Left hindlimb (tissue), 1 donor: ENCODE measurements at regions not wholly inside any gene's neighbourhood (a gene's known extent, or its start where the extent isn't known, plus 50 kb on each side); places are given as distances from the start of the nearest gene placed in this dataset.

Experiments used
- DNase-seq: peaks from one replicate; pipeline ENCODE4 v3.0.0-alpha.2; 2018

DNA sequence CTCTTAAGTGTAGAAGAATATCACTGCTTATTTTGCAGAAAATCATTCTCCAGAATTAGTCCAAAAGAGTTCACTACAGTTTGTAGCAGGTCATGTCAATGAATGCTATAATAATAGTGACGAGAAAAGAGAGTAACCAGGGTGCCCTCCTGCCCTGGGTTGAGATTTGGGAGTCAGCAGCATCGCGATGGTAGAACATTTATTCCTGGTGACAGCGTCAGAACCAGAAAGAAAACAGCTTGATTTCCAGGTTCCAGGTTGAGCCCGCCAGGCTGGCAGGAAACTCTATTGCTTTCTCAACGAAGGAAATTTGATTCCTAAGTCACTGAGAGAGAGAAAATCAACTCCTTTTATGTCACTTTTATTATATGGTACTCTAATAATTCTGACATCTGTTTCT, 550.3 kb downstream of the QKI start:
- no peak for DNase-seq

DNA sequence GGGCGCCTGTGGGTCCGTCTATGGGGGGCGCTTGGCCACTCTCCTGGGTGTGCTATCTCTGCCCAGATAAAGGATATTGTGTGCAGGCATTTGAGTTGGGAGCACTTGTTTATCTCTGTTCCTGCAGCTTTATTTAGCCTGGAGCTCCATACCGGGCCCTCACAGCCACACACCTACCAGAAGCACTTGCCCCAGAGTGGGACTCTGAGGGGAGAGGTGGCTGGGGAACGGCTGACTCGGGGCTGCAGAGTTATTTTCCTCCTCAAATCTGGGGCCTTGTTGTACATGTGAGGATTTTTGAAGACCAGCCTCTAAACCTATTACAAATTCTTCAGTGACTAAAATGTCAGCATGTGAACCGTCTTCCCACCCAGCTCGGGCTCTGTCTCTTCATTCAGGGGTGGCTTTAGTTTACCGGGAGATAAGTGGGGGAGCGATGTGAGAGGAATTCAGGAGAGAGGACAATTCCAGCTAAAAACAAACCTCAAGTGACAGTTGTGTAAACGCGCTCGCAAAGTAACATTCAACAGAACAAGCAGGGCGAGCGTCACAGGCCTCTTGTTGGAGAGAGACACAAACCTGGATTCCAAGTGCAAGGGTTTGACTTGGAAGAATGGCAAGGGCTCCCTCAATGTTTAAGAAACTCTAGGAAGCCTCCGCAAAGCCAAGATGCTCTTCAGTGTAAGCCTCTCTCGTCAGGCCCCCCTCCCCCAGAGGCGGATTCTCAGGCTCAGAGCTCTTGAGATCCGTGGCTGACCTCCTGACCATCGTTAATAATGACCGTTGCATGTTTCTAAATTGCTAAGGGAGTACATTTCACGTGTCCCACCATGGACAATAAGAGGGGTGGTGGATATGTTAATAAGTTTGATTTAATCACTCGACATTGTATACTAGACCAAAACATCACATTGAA, 548.9 kb downstream of the QKI start:
- DNase-seq, result no peak

DNA sequence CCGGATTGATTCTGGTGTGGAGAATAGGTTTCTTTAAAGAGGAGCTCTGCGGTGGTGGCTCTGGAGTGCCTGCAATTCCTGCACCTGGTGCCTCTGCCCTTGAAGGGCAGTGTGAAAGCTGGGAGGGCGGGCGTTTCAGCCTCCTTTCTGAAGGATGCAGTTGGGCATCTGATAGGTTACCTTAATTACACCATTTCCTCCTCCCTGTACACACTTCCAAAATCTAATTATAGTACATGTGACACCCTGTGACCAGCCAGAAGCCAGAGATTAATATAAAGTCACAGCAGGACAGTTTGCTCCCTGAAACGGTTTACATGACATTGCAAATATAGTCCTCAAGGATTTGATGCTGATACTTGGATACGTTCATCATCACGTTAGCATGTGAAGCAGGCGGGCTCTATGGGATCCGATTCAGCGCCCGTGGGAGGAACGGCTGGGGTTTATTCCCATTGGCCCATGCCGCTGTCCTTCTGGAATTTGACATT, 548.2 kb downstream of the QKI start:
- DNase-seq, result no peak

DNA sequence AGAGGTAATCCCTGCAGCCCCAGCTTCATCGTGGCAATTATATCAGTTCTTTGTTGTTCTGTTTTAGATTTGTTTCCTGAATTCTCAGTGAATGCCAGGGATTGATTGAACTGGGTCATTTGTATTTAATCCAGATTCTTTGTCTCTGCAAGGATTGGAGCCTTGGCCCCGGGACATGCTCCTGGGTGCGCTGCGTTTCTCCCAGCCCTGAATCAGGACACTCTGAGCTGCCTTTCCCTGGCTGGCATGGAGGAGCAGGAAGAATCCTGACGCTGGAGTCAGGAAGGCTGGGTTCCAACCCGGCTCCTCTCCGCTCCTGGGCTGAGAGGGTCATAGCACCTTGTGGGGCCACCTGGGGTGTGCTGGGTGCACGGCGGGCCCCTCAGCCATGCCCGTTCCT, 545.6 kb downstream of the QKI start:
- DNase-seq, result no peak

DNA sequence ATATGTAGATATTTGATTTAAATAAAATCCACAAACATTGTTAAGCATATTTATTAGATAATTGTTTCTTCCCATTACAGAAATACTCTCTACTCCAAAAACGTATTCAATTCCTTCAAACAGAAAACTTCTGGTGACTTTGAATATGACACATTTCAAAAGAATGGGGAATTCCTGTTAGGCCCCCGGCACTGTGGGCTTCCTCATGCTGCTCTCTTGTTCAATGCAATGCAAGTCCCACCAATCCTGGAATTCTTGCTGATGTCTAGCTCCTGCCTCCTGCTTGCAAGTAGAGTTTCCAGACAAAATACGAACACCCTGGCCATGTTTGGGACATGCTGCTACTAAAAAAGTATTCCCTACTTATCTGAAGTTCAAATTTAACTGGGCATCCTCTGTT, 544.1 kb downstream of the QKI start:
- DNase-seq, result no peak

DNA sequence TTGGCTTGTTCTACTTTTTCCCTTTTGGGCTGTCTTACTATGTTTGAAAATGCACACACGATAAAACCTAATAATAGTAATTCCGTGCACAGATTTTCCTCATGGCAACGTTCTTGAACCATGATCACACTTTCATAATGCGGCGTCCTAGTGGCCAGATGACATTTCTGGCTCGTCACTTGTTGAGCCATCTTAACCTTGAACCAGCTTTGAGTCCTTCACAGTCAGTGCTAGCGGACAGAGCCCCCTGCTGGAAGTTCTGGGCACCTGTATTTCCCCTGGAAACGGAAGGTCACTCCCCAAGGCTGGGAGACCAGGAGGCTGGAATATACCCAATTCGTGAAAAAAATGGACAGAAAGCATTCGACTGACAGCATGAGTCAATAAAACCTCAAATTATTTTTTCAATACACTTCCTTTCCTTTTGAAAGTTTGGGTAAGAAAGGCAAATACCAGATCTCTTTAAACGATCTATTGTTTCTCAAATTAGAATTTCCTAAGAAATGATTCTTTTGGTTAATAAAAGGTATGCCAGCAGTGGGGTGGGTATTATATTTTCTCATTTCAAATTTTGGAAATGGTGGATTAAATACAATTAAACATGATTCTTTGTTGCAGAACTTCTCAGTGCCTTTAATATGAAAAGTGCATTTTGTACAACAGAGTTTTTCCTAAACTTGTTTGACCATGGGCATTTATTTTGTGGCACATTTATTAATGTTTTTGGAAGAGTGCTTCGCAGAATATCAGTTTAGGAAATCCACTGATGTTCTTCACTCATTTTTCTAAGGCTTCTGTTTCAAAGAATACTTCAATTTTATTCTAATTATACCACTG, 542.3 kb downstream of the QKI start:
- peak; percentile 74 for DNase-seq

DNA sequence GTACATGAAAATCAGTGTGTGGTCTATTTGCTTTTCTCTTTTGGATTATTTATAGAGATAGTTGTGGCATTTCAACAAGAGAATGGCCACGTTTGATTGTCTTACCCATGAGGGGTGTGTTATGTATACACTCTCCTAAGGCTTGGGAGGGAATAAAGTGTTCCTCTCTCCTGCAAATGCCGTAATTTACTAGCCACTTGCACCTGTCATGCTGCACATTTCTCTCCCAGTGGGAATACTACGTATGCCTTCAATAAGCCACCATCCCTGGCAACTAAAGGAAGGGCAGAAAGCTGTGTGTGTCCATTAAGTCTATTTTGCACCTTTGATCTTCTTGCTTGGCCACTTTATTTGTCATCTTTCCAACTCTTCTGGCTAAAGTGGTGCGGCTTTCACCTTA, 541.2 kb downstream of the QKI start:
- no peak for DNase-seq

DNA sequence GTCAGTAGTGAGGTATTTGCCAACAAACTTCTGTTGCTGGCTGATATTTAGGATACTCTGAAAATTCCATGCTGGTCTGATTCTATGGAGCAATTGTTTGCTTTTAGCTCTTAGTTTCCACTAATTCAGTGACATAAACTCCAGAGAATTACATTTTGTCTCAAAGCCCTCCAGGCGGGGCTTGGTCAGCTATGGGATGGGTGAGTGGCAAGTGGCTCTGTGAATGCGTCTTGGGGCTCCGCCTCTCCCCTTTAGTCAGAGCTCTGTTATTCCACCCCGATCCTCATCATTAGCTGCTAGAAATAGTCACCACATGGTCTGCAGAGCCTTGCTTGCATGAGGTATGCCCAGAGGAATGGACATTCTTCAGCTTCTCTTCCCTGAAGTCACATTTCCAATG, 540.6 kb downstream of the QKI start:
- DNase-seq, result no peak

DNA sequence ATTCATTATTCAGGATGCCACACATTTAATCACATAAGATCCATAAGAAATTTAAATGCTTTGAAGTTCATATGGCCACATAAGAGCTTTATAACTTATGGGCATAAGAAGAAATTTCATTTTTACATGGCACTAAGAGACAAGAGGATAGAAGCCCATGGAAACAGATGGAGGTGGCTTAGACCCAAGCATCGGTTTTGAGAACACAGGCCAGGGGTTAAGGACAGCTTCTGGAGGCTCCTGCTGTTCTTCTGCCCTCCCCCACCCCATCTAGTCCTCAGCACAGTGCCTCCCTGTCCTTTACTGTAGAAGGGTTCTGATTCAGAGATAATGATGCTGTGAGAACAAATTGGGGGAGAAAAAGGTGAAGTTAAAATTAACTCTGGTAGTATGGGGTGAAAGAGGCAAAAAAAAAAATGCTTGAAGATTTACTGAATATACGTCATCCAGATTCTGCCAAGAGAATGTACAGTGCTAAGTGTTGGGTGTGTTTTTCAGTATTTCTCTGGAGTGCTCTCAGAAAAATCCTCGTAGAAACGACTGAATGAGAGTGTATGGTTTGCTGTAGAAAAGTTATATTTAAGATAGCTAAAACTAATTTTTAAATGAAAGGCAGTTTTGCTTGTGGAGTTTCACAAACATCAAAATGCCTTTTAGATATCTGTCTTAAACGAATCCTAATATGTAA, 539.7 kb downstream of the QKI start:
- no peak for DNase-seq

DNA sequence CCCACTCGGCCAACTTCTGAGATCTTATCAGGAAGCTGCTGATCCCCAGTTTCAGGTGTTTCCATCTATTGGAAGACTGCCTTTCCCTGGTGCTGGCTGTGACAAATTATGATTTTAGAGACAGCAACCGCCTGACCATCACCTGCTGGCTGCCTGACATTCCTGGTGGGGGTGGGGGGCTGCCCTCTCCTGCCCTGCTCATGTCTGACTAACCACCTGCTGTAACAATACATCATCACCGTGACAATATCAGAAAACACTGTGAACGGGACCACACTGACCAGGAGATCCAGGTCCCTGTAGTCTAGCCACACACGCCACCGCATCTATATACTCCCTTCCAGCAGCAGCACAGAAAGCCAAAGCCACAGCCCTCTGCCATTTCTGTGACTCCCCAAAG, 537.5 kb downstream of the QKI start:
- DNase-seq, result no peak

DNA sequence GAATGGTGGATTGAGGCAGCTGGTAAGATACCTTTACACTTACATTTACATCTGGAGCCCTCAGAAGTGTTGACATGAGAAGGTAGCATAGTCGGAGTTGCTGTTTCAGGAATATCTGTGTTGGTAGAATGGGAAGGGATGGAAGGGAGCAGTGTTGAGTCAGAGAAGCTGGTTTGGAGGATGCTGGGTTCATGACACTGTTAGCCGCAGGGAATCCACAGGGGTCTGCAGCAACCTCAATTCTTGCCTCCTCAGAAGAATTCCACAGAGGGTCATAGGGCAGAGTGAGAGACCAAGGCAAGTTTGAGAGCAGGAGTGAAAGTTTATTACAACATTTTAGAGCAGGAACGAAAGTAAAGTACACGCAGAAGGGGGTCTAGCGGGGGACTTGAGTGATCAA, 536.8 kb downstream of the QKI start:
- DNase-seq, result no peak

DNA sequence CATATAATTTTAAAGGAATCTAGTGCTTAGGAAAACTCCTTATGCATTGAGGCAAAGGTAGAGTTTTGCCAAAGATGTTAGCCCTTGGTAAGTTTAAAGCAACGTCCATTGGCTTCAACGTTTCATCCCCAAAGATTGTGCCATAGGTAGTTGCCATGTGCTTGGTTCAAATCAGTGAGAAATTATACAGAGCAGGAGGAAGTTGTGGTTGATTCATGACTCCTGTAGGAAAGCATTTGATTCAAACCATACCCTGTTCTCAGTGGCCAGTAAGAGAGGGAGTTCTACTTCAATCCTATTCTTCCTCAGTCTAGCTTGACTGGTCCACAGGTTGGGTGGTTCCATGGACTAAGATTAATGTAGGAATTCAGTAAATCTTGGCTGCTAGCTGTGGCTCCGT, 535.6 kb downstream of the QKI start:
- DNase-seq, result no peak

DNA sequence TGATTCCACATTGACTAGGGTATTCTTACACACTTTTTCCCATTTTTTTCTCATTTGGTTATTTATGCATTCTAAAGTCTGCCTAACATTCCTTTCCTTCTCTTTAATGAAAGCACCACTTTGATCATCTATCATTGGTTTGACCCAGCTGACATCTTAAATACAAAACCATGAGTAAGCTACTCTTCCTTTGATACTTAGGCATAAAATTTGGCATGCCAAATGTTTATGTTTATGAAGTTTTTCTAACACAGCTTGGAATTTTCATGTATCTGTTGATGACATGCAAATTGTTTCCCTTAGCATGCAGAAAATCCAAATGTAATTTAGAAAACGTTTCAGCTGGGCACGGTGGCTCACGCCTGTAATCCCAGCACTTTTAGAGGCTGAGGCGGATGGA, 534.9 kb downstream of the QKI start:
- no peak for DNase-seq

DNA sequence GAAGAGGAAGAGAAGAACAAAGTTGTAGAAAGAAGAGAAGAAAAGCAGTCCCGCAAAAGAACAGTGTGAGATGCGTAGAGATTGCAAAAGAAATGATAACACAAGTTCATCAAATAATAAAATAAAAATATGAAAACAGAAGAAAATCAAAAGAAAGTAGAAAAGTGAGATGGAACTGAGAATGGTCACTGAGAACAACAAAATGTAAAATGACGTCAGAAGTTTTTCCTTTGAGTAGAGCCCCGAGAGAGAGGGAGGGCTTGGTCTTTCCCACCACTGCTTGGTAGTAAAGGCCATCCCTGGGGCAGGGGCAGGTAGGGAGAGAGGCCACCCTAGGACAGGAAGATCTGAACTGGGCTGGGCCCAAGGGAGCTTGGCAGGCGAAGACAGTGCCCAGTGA, 533.7 kb downstream of the QKI start:
- DNase-seq, result no peak

DNA sequence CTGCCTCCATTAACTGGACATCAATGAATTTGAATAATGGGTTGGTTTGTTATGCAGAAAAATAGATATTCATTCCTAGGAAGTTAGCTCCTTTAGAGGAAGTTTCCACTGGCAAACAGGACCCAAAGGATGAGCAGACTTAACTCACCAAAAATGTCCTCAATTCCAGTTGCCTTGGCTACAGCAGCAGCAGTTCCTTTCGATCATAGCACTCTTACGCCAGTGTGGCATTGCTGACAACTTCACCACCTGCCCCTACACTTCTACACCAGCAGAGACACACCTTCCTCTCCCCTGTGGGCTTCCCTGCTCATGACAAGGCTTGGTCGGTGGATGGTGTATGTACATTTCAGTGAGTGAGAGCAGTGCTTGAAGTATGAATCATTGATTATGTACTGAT, 532.8 kb downstream of the QKI start:
- no peak for DNase-seq

DNA sequence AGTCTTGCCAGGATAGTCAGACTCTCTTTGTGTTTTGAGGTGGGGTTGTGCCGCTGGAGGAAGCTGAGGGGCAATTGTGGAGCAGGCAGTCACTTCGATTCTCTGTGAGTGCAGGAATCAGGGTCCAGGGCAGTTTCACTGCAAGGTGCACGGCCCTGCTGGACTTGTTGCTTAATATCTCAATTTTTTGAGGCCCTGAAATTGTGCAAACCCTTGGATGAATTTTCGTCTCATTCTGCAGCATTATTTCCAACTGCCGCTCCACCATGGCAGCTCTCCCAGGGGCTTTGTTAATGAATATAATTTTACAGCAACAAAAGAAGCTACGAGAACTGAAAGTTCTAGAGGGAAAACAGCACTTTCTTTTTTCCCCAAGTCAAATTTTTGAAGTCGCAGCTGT, 531.9 kb downstream of the QKI start:
- DNase-seq, result no peak

DNA sequence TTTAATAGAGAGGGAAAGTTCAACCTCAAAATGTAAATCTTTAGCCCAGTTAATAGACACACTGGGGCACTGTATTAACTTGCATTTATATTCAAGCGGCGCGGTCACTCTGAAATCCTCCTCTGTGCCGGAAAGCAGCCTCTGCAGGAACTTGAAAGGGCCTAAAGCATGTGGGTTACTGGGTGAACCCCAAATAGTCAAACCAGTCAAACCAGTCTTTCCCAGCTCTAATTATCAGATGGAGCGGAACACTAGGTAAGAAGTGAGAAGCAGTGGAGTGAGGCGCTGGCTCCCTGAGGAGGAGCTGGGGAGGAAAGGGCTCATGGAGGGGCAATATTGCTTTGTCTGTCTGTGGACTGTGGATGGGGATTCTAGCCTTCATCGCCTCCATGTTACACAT, 531.3 kb downstream of the QKI start:
- no peak for DNase-seq

DNA sequence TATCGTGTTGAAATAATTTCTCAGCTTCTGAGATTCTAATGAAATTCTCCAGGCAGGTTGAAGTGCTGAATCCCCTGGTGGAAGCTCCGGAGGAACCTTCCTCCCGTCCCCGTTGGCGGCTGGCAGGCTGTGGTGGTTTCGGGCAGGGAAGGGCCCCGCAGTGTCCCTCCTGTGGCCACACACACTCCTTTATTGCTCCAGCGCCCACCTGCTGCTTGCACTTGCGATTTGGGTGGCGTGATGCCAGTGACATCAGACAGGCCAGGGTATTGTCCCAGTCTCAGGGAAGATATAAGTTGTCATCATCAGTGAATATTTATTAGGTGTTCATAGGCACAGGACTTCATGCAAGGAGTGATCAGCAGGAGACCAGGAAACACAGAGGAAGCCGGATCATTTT, 530.4 kb downstream of the QKI start:
- DNase-seq, result no peak

DNA sequence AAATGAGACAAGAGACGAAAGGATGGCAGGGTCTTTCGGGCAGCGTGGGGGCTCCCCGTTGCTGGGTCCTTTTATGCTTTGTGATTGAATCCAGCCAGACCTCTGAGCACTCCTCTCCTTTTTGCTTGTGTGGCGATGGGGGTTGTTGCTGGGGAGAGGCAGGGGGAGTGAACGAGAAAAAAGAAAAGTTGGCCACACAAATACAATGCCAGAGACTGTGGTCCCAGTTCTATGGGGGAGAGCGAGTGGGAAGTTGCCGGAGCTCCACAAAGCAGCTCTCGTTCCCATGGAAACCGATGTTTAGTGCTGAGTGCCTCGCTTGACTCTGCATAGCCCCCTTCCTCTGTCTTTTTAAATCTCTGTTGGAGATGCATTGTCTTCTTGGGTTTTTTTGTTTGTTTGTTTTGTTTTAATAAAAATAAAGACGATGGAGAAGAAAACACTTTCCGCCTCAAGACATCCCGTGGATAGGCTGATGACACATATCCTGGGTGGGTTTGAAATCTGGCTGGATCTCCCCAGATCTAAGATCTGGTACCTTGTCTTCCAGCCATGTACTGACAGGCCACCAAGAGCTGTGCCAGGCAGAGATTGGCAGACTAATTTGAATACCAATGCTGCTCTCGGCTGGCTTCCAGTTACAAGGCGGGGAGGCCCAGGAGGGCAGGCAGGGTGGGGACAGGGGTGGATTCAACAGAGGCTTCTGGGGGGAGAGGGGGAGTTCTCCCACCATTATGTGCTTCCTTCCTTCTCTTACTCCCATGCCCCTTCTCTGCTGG, 529.3 kb downstream of the QKI start:
- peak; percentile 70 for DNase-seq

DNA sequence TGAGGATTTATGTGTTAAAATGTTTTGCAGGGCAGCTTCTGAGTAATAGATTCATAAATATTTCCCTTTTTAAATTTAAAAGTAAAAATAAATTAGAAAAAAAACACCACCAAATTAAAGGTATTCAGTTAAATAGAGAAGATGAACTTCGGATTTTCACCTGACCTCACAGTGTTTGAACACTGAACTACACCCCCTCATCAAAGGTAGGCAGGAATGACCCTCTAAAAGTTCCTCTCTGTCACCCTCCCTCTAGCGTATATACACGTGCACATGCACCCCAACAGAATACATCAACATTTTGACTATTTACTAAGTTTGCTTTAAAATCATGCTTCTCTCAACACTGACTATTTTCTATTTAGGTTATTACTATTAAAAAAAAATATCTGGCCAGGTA, 528.3 kb downstream of the QKI start:
- no peak for DNase-seq

DNA sequence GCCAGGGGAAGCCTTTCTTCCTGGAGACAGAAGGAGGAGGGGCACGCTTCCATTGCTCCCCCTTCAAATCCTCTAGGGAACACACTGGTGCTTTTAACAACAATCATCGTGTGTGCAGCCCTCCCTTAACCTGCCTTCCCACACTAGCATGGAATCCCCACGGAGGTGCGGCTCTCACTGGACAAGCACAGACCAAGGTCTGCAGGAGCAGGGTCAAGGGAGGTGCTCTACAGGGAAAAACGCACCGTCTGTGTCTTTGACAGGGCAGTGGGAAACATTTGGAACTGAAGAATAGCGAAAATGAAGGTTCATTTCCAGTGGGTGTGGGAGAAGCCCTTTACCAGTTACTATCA, 527.1 kb downstream of the QKI start:
- DNase-seq, result no peak

DNA sequence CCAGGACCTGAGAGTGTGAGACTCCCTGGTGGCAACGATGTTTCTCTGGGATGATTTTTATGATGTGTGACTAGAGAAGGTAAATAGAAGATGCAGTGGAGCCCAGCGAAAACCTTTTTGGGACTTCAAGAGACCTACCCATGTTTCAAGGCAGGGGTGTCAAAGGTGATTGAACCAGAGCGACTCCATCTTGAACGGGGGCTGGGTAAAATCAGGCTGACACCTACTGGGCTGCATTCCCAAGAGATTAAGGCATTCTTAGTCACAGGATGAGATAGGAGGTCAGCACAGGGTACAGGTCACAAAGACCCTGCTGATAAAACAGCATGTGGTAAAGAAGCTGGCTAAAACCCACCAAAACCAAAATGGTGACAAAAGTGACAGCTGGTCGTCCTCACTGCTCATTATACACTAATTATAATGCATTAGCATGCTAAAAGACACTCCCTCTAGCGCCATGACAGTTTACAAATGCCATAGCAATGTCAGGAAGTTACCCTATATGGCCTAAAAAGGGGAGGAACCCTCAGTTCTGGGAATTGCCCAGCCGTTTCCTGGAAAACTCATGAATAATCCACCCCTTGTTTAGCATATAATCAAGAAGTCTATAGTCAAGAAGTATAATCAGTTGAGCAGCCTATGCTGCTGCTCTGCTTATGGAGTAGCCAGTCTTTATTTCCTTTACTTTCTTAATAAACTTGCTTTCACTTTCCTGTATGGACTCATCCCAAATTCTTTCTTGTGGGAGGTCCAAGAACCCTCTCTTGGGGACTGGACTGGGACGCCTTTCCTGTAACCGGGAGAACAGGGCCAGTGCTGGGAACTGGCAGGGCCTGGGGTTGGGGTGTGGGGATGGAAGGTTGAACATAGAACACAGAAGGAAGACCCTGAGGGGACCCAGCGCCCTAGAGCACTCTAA, 526.4 kb downstream of the QKI start:
- peak; percentile 55 for DNase-seq
